ENCODE measurements at regions not wholly inside any gene's neighbourhood (a gene's known extent, or its start where the extent isn't known, plus 50 kb on each side); places are given as distances from the start of the nearest gene placed in this dataset.

GRCh38 chr2:53260568-53260967 lies 507.0 kb upstream of the CHAC2 start:
- no peak for DNase-seq (ENCODE audit: low spot score)

- DNase-seq (ENCODE audit: low spot score), result no peak
Measured at GRCh38 chr2:53259395-53260009, 508.1 kb upstream of the CHAC2 start.

GRCh38 chr2:53257287-53257686 lies 510.3 kb upstream of the CHAC2 start:
- no peak for DNase-seq (ENCODE audit: low spot score)

- no peak for DNase-seq (ENCODE audit: low spot score)
Measured at GRCh38 chr2:53253244-53253643, 514.4 kb upstream of the CHAC2 start.

GRCh38 chr2:53252115-53252514 lies 515.5 kb upstream of the CHAC2 start:
- DNase-seq (ENCODE audit: low spot score), result no peak

GRCh38 chr2:53247956-53248735 lies 519.5 kb upstream of the CHAC2 start:
- no peak for DNase-seq (ENCODE audit: low spot score)

GRCh38 chr2:53243430-53243829 lies 524.2 kb upstream of the CHAC2 start:
- DNase-seq (ENCODE audit: low spot score), result no peak

- no peak for DNase-seq (ENCODE audit: low spot score)
Measured at GRCh38 chr2:53242090-53242489, 525.5 kb upstream of the CHAC2 start.

- DNase-seq (ENCODE audit: low spot score), result no peak
Measured at GRCh38 chr2:53235836-53236582, 531.6 kb upstream of the CHAC2 start.

- no peak for DNase-seq (ENCODE audit: low spot score)
Measured at GRCh38 chr2:53234548-53234903, 533.1 kb upstream of the CHAC2 start.

- no peak for DNase-seq (ENCODE audit: low spot score)
Measured at GRCh38 chr2:53233759-53234547, 533.7 kb upstream of the CHAC2 start.

GRCh38 chr2:53231908-53232307 lies 535.7 kb upstream of the CHAC2 start:
- DNase-seq (ENCODE audit: low spot score), result no peak

GRCh38 chr2:53230691-53231090 lies 536.9 kb upstream of the CHAC2 start:
- no peak for DNase-seq (ENCODE audit: low spot score)

- DNase-seq (ENCODE audit: low spot score), result no peak
Measured at GRCh38 chr2:53227535-53227934, 540.1 kb upstream of the CHAC2 start.

GRCh38 chr2:53220969-53221368 lies 546.6 kb upstream of the CHAC2 start:
- DNase-seq (ENCODE audit: low spot score), result no peak

GRCh38 chr2:53217250-53217649 lies 550.4 kb upstream of the CHAC2 start:
- no peak for DNase-seq (ENCODE audit: low spot score)

GRCh38 chr2:53216805-53217204 lies 550.8 kb upstream of the CHAC2 start:
- no peak for DNase-seq (ENCODE audit: low spot score)

- no peak for DNase-seq (ENCODE audit: low spot score)
Measured at GRCh38 chr2:53212576-53212975, 555.0 kb upstream of the CHAC2 start.

GRCh38 chr2:53211201-53211774 lies 556.3 kb upstream of the CHAC2 start:
- no peak for DNase-seq (ENCODE audit: low spot score)

GRCh38 chr2:53210538-53210937 lies 557.1 kb upstream of the CHAC2 start:
- no peak for DNase-seq (ENCODE audit: low spot score)

- DNase-seq (ENCODE audit: low spot score), result no peak
Measured at GRCh38 chr2:53209679-53210458, 557.7 kb upstream of the CHAC2 start.
